ENCODE measurements at regions not wholly inside any gene's neighbourhood (a gene's known extent, or its start where the extent isn't known, plus 50 kb on each side); places are given as distances from the start of the nearest gene placed in this dataset.

DNA sequence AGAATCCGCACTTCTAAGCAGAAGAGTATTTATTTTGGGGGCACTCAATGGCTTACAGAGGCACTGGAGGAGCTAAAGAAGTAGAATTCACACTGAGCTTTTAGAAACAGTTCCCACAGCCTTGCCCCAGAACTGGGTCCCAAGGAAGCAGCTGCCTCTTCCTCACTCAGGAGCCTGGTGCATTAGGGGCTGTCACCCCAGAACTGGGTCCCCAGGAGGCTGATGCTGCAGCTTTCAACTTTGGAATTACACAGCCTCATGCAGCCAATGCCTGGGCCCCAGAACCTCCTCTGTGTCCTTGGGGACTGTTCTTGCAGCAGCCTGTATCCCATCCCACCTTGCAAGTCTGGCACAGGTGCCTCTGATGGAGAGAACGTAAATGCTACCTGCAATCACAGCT lies 96.4 kb downstream of the DACT2 start:
- DNase-seq (ENCODE audit: low read depth): no peak
- TF ChIP-seq CTCF (IDR thresholded peaks at IDR 0.05; ENCODE audit: low read length, missing control alignments): no peak
- H3K4me3 ChIP-seq (replicated peaks; ENCODE audit: low read depth, low read length): no peak overlapping the region

- H3K4me3 ChIP-seq (replicated peaks; ENCODE audit: low read depth, low read length): no peak overlapping the region
- no peak for TF ChIP-seq CTCF (IDR thresholded peaks at IDR 0.05; ENCODE audit: low read length, missing control alignments)
Observed at GRCh38 chr6:168222115-168223043, 97.2 kb downstream of the DACT2 start.

GRCh38 chr6:168221497-168222079 lies 98.0 kb downstream of the DACT2 start:
- no peak for DNase-seq (ENCODE audit: low read depth)
- TF ChIP-seq CTCF (IDR thresholded peaks at IDR 0.05; ENCODE audit: low read length, missing control alignments): no peak
- H3K4me3 ChIP-seq (replicated peaks; ENCODE audit: low read depth, low read length): no peak overlapping the region

More at GRCh38 chr6:168222115-168223043, 97.2 kb downstream of the DACT2 start:
- no peak for DNase-seq (ENCODE audit: low read depth)

DNA sequence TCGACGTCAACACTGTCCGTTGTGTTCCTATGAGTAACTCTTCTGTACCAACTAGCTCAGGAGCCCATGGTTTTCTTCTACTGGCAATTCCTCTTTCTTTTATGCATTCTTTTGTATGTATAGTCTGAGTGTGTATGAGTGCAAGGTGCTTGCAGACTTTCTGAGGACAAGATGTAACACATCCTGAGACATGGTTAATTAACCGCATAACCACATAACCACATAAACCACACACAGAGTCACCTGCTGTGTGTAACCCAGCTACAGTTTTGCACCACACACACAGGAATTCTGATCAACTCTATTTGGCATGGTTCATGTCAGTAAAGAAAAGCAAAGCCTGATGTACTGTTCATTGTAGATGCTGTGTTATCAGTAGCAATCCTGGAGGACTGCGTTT lies 98.6 kb downstream of the DACT2 start:
- H3K4me3 ChIP-seq (replicated peaks; ENCODE audit: low read depth, low read length): no peak overlapping the region
- no peak for TF ChIP-seq CTCF (IDR thresholded peaks at IDR 0.05; ENCODE audit: low read length, missing control alignments)
- DNase-seq (ENCODE audit: low read depth): no peak

DNA sequence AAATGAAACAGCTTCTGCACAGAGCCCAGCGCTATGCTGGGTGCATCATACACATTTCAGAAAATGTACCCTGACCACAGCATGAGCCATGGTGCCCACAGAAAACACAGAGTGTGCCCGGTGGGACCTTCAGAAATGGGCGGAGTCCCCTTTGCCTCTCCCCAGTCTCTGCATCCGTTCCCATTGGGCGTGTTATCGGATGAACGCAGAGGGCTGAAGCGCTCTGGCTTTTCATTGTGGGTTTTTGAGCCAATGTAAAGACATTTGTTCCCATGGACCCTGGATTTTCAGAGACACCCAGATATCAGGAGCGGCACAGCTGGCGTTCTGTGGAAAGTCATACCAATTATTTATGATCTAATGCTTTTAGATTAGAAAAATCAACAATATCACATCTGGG lies 99.8 kb downstream of the DACT2 start:
- H3K4me3 ChIP-seq (replicated peaks; ENCODE audit: low read depth, low read length): no peak overlapping the region
- no peak for TF ChIP-seq CTCF (IDR thresholded peaks at IDR 0.05; ENCODE audit: low read length, missing control alignments)
- no peak for DNase-seq (ENCODE audit: low read depth)

DNA sequence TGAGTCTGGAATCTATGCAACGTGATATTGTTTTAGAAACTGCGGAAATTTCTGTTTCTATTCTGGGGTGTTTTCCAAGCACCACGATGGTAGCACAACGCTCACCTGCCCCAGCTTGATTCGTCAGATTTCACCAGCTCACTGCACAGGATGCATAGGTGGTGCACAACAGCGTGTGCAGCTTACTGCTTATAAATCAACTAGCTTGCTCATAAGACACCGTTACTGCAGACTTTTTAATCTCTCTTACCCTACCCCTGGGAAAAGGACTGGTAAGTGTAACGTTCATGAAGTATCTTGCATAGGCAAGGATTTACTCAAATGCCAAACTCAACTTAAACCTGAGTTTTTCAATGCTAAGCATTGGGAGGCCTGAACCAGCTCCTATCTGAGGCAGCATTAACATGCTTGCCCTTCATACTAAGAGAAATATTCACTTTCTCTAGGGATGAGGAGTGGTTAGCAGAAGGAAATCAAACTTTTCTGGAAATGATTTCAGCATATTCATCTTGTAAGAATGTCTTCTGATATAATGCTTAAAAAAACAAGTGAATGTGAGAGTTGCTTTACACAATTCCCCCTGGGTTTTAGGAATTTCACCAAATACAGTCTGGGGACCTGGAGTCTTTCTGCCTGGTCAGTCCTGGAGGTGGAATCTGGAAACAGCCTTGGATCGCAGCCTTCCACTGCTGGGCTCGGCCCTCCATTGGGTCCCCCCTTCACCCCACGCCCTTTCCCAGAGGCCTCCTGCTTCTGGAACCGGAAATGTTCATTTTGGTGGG lies 100.6 kb downstream of the DACT2 start:
- no peak overlapping the region for H3K4me3 ChIP-seq (replicated peaks; ENCODE audit: low read depth, low read length)
- no peak for TF ChIP-seq CTCF (IDR thresholded peaks at IDR 0.05; ENCODE audit: low read length, missing control alignments)
- peak; percentile 68 for DNase-seq (ENCODE audit: low read depth)
